ENCODE measurements at regions not wholly inside any gene's neighbourhood (a gene's known extent, or its start where the extent isn't known, plus 50 kb on each side); places are given as distances from the start of the nearest gene placed in this dataset.

- TF ChIP-seq CTCF (IDR thresholded peaks at IDR 0.05): no peak
- TF ChIP-seq EZH2 (IDR thresholded peaks at IDR 0.05): no peak
- TF ChIP-seq EZH2phosphoT487 (IDR thresholded peaks at IDR 0.05): no peak
Observed at GRCh38 chr3:153051427-153052095, 110.5 kb upstream of the RAP2B start.
